Calu3 (cell line): ENCODE measurements at regions not wholly inside any gene's neighbourhood (a gene's known extent, or its start where the extent isn't known, plus 50 kb on each side); places are given as distances from the start of the nearest gene placed in this dataset.
"Not testable (repeated sequence)": the region's sequence is repeated elsewhere in the genome, so short reads cannot be mapped to it uniquely, and the experiment has no call there.

Experiments
- BruUV-seq: library from RNA; stranded (reverse); fragments of 400-500 nt; replicated peaks from 2 replicates; lab custom pipeline; 2021; lab: Mats Ljungman, UMichigan
- CTCF ChIA-PET: fragments of 300-600 bp; sonication (Branson Sonifier 250); formaldehyde crosslinking; loops from one replicate; lab custom pipeline; 2022; ENCODE audit warnings: antibody characterized with exemption; lab: Charles Lee
- DNase-seq: peaks from one replicate; pipeline ENCODE4 v3.0.0; 2022
- H3K27ac Mint-ChIP-seq: one replicate; pipeline ENCODE4 v1.8.0; 2022; ENCODE audit warnings: mixed read lengths; ENCODE audit not compliant: unreplicated experiment
- H3K27me3 Mint-ChIP-seq: one replicate; pipeline ENCODE4 v1.8.0; 2022; ENCODE audit warnings: mixed read lengths; ENCODE audit not compliant: unreplicated experiment
- H3K36me3 Mint-ChIP-seq: one replicate; pipeline ENCODE4 v1.8.0; 2022; ENCODE audit warnings: mild to moderate bottlenecking, moderate library complexity, mixed read lengths; ENCODE audit not compliant: insufficient read depth, unreplicated experiment
- H3K4me1 Mint-ChIP-seq: one replicate; pipeline ENCODE4 v1.8.0; 2022; ENCODE audit warnings: mild to moderate bottlenecking, low read depth, mixed read lengths; ENCODE audit not compliant: unreplicated experiment
- H3K4me3 Mint-ChIP-seq: one replicate; pipeline ENCODE4 v1.8.0; 2022; ENCODE audit warnings: mild to moderate bottlenecking, low read depth, moderate library complexity, mixed read lengths; ENCODE audit not compliant: unreplicated experiment
- H3K9me3 Mint-ChIP-seq: one replicate; pipeline ENCODE4 v1.8.0; 2022; ENCODE audit warnings: low read depth, mixed read lengths; ENCODE audit not compliant: unreplicated experiment
- intact Hi-C: fragments of 100-400 bp; cut with micrococcal nuclease; formaldehyde crosslinking; loops from one replicate; pipeline ENCODE4 v1.10.0; 2022; ENCODE audit not compliant: unreplicated experiment
- TF ChIP-seq, protein P1 (sequence below): fragments of 200-600 bp; IDR thresholded peaks from one replicate; pipeline ENCODE4 v1.8.0; 2022; ENCODE audit warnings: antibody characterized with exemption; ENCODE audit not compliant: unreplicated experiment

DNA sequence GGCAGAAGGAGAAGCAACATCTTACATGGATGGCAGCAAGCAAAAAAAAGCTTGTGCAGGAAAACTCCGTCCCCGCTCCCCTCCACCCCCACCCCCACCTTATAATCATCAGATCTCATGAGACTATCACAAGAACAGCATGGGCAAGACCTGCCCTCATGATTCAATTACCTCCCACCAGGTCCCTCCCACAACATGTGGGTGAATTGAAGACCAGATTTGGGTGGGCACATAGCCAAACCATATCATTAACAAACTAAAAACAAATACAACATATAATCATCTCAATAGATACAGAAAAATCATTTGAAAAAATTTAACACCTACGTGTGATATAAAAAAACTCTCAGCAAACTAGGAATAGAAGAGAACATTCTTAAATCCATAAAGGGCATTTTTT, 88.8 kb downstream of the BUD13 start:
- Mint-ChIP-seq H3K27ac (no peak overlapping the region), H3K27me3 (peaks cover 90% of the 10 kb centered on the region), H3K36me3 (no peaks in the 10 kb centered on the region), H3K9me3 (no peaks in the 10 kb centered on the region), H3K4me1 (peaks cover 8% of the 10 kb centered on the region), H3K4me3 (no peak overlapping the region)
- BruUV-seq = no TSS peak
- no peak for DNase-seq
- TF ChIP-seq, protein P1, sequence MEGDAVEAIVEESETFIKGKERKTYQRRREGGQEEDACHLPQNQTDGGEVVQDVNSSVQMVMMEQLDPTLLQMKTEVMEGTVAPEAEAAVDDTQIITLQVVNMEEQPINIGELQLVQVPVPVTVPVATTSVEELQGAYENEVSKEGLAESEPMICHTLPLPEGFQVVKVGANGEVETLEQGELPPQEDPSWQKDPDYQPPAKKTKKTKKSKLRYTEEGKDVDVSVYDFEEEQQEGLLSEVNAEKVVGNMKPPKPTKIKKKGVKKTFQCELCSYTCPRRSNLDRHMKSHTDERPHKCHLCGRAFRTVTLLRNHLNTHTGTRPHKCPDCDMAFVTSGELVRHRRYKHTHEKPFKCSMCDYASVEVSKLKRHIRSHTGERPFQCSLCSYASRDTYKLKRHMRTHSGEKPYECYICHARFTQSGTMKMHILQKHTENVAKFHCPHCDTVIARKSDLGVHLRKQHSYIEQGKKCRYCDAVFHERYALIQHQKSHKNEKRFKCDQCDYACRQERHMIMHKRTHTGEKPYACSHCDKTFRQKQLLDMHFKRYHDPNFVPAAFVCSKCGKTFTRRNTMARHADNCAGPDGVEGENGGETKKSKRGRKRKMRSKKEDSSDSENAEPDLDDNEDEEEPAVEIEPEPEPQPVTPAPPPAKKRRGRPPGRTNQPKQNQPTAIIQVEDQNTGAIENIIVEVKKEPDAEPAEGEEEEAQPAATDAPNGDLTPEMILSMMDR = no peak
- intact Hi-C loops = no loop called here
- CTCF ChIA-PET = no interaction called here

DNA sequence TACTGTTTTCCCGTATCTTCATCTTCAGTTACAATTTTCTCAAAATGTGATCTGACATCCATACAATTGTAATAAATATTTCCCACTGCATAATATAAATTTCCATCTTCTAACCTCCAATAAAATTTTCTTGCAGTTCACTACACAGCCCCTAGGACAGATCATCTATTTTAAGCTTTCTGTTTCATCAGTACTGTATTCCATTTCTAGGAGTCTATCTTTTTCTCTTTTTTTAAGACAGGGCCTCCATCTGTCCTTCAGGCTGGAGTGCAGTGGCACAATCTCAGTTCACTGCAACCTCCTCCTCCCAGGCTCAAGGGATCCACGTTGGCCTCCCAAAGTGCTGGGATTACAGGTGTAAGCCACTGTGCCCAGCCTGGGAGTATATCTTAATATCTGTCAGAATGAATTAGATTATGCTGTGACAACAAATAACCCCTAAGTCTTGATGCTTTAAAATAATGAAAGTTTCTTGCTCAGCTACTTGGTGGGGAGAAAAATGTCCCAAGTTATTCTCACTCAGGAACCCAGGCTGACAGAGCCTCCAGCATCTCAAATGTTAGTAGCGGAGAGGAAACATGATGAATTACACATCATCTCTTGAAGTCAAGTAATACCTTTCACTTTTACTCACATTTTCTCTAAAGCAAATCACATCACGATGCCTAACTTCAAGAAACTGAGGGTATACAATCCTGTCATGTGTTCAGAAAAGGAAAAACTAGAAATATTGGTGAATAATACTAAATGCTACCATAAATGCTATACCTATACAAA, 92.2 kb downstream of the BUD13 start:
- Mint-ChIP-seq H3K4me3 (no peak overlapping the region), H3K27me3 (peaks cover 67% of the 10 kb centered on the region), H3K27ac (no peak overlapping the region), H3K9me3 (peaks cover 2% of the 10 kb centered on the region), H3K4me1 (no peaks in the 10 kb centered on the region), H3K36me3 (no peaks in the 10 kb centered on the region)
- BruUV-seq = no TSS peak
- no peak for DNase-seq
- intact Hi-C loops = no loop called here
- TF ChIP-seq, protein P1 = no peak
- CTCF ChIA-PET = no interaction called here

DNA sequence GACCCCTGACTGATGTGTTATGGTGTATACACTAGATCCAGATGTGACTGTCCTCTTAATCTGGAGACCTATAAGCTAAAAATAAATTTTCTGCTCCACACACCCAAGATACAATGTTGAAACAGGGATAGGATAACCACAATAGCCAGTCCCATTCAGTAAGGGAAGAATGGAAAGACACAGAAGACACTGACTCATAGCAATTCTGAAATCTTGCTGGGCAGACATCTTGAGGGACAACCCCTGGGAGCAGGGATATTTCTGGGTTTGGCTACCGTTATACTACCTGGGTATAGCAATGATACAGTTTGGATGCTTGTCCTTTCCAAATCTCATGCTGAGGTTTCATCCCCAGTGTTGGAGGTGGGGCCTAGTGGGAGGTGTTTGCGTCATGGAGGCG, 93.9 kb downstream of the BUD13 start:
- TF ChIP-seq, protein P1 = no peak
- no peak overlapping the region for H3K4me3 Mint-ChIP-seq
- H3K4me1 Mint-ChIP-seq = no peaks in the 10 kb centered on the region
- no peak overlapping the region for H3K27ac Mint-ChIP-seq
- CTCF ChIA-PET = no interaction called here
- H3K36me3 Mint-ChIP-seq = no peaks in the 10 kb centered on the region
- DNase-seq = no peak
- H3K27me3 Mint-ChIP-seq = peaks cover 55% of the 10 kb centered on the region
- no TSS peak for BruUV-seq
- intact Hi-C loops = no loop called here
- H3K9me3 Mint-ChIP-seq = peaks cover 2% of the 10 kb centered on the region

DNA sequence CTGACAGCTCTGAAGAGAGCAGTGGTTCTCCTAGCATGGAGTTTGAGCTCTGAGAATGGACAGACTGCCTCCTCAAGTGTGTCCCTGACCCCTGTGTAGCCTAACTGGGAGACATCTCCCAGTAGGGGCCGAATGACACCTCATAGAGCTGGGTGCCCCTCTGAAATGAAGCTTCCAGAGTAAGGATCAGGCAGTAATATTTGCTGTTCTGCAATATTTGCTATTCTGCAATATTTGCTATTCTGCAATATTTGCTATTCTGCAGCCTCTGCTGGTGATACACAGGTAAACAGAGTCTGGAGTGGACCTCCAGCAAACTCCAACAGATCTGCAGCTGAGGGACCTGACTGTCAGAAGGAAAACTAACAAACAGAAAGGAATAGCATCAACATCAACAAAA, 105.5 kb downstream of the BUD13 start:
- DNase-seq, H3K27ac Mint-ChIP-seq, H3K9me3 Mint-ChIP-seq, BruUV-seq, H3K4me1 Mint-ChIP-seq, H3K36me3 Mint-ChIP-seq, intact Hi-C loops, CTCF ChIA-PET, H3K4me3 Mint-ChIP-seq: not testable (repeated sequence)
- peaks cover 87% of the 10 kb centered on the region for H3K27me3 Mint-ChIP-seq

DNA sequence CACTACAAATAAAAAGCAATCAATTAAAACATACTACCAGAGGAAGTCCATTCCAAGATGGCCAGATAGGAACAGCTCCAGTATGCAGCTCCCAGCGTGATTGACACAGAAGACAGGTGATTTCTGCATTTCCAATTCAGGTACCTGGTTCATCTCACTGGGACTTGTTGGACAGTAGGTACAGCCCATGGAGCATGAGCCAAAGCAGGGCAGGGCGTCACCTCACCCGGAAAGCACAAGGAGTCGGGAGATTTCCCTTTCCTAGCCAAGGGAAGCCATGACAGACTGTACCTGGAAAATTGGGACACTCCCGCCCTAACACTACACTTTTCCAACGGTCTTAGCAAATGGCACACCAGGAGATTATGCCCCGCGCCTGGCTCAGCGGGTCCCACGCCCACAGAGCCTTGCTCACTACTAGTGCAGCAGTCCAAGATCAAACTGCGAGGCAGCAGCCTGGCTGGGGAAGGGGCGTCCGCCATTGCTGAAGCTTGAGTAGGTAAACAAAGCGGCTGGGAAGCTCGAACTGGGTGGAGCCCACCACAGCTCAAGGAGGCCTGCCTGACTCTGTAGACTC, 106.0 kb downstream of the BUD13 start:
- H3K36me3 Mint-ChIP-seq, DNase-seq, H3K9me3 Mint-ChIP-seq, H3K4me3 Mint-ChIP-seq, BruUV-seq, intact Hi-C loops, H3K27ac Mint-ChIP-seq, CTCF ChIA-PET, H3K4me1 Mint-ChIP-seq: not testable (repeated sequence)
- H3K27me3 Mint-ChIP-seq = peaks cover 92% of the 10 kb centered on the region
